AG04450 (cell line): ENCODE measurements at regions not wholly inside any gene's neighbourhood (a gene's known extent, or its start where the extent isn't known, plus 50 kb on each side); places are given as distances from the start of the nearest gene placed in this dataset.

Source experiments
- CTCF ChIA-PET: fragments of 300-600, 350-600 bp; formaldehyde crosslinking; extraction: SDS; loops from one replicate; lab custom pipeline; 2022; ENCODE audit warnings: antibody characterized with exemption, inconsistent platforms; lab: Charles Lee
- POLR2A ChIA-PET: fragments of 350-600 bp; formaldehyde crosslinking; extraction: SDS; loops from one replicate; lab custom pipeline; 2021; ENCODE audit warnings: antibody characterized with exemption, inconsistent platforms; lab: Yijun Ruan, JAX
- DNase-seq: peaks from one replicate; pipeline ENCODE4 v3.0.0-alpha.2; 2011; ENCODE audit warnings: low read depth, low spot score
- H3K27ac ChIP-seq: one replicate; pipeline ENCODE4 v1.5.1; 2012; ENCODE audit warnings: low read depth, low read length, control low read depth
- H3K27me3 ChIP-seq: one replicate; pipeline ENCODE4 v1.6.0; 2012; ENCODE audit warnings: low read length; ENCODE audit not compliant: control insufficient read depth, insufficient read depth
- H3K4me3 ChIP-seq: 2 replicates; pipeline ENCODE4 v1.5.1; 2011; ENCODE audit warnings: mild to moderate bottlenecking, low read depth, low read length, control low read depth
- H3K9me3 ChIP-seq: 2 replicates; pipeline ENCODE4 v1.5.1; 2012; ENCODE audit warnings: low read length; ENCODE audit not compliant: control insufficient read depth, insufficient read depth
- CTCF ChIP-seq: IDR thresholded peaks from 2 replicates; pipeline ENCODE4 v1.5.1; 2011; ENCODE audit warnings: low read depth, low read length, control low read depth, inconsistent platforms

- Histone ChIP-seq H3K9me3 (no peaks in the 10 kb centered on the region), H3K4me3 (no peak overlapping the region), H3K27me3 (no peaks in the 10 kb centered on the region), H3K27ac (no peak overlapping the region)
- TF ChIP-seq CTCF: no peak
- DNase-seq: no peak
- ChIA-PET POLR2A (no interaction called here), CTCF (interaction anchor here (0.6 kb wide), 1 partner anchor 10 kb away, joined by 3 read pairs; no protein-coding TSS in a partner anchor)
Measured at GRCh38 chr9:82829818-82830217, 233.1 kb downstream of the RASEF start.

GRCh38 chr9:82865524-82865923 is 197.4 kb downstream of the RASEF start:
- Histone ChIP-seq H3K4me3 (no peak overlapping the region), H3K9me3 (no peaks in the 10 kb centered on the region), H3K27me3 (no peaks in the 10 kb centered on the region), H3K27ac (no peak overlapping the region)
- DNase-seq: no peak
- CTCF ChIA-PET: no interaction called here
- POLR2A ChIA-PET: no interaction called here
- no peak for TF ChIP-seq CTCF

- no peak for TF ChIP-seq CTCF
- Histone ChIP-seq H3K4me3 (no peak overlapping the region), H3K9me3 (no peaks in the 10 kb centered on the region), H3K27ac (no peak overlapping the region), H3K27me3 (no peaks in the 10 kb centered on the region)
- CTCF ChIA-PET: no interaction called here
- POLR2A ChIA-PET: no interaction called here
- no peak for DNase-seq
Measured at GRCh38 chr9:82880336-82881050, 182.4 kb downstream of the RASEF start.

- H3K9me3 ChIP-seq: no peaks in the 10 kb centered on the region
- ChIA-PET POLR2A (no interaction called here), CTCF (interaction anchor here (0.5 kb wide), 1 partner anchor 663 kb away, joined by 3 read pairs; no protein-coding TSS in a partner anchor)
- no peak overlapping the region for H3K27ac ChIP-seq
- no peak for DNase-seq
- no peak overlapping the region for H3K4me3 ChIP-seq
- TF ChIP-seq CTCF: no peak
- H3K27me3 ChIP-seq: no peaks in the 10 kb centered on the region
Measured at GRCh38 chr9:82882138-82882537, 180.8 kb downstream of the RASEF start.

- ChIA-PET CTCF (interaction anchor here (0.5 kb wide), 1 partner anchor 662 kb away, joined by 3 read pairs; no protein-coding TSS in a partner anchor), POLR2A (no interaction called here)
- no peak overlapping the region for H3K27ac ChIP-seq
- TF ChIP-seq CTCF: no peak
- no peaks in the 10 kb centered on the region for H3K27me3 ChIP-seq
- H3K4me3 ChIP-seq: no peak overlapping the region
- DNase-seq: no peak
- no peaks in the 10 kb centered on the region for H3K9me3 ChIP-seq
Measured at GRCh38 chr9:82882748-82883147, 180.2 kb downstream of the RASEF start.
